ENCODE measurements at regions not wholly inside any gene's neighbourhood (a gene's known extent, or its start where the extent isn't known, plus 50 kb on each side); places are given as distances from the start of the nearest gene placed in this dataset.

DNA sequence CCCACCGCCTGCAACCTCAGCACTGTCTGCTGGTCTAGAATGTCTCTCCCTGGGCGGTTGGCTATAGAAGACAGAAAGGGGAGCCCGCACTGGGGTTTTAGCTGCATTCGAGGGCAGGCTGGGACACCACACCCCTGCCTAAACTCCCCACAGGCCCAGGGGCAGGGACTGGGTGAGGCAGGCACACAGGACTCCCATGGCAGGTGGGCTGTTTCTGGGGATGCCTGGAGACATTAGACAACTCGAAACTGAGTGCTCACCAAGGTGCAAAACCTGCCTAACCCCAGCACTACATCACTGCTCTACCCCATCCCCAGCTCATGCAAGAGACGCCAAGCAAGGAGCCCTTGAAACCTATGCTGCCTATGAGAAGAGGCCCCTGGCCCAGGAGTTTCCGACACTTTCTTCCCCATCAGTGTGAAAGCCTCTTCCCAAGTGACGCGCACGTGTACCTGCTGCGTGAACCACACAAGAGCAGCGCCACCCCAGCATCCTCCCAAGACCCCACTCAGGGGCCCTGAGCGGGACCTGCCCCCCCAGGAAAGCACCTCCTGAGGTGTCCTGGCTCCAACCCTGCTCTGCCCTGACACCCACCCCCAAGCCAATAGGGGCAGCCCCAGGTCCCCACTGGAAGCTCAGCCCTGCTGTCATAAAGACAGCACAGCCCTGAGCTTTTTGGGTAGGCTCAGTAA lies 121.2 kb downstream of the TUBA3C start:
- TF ChIP-seq, protein P1, sequence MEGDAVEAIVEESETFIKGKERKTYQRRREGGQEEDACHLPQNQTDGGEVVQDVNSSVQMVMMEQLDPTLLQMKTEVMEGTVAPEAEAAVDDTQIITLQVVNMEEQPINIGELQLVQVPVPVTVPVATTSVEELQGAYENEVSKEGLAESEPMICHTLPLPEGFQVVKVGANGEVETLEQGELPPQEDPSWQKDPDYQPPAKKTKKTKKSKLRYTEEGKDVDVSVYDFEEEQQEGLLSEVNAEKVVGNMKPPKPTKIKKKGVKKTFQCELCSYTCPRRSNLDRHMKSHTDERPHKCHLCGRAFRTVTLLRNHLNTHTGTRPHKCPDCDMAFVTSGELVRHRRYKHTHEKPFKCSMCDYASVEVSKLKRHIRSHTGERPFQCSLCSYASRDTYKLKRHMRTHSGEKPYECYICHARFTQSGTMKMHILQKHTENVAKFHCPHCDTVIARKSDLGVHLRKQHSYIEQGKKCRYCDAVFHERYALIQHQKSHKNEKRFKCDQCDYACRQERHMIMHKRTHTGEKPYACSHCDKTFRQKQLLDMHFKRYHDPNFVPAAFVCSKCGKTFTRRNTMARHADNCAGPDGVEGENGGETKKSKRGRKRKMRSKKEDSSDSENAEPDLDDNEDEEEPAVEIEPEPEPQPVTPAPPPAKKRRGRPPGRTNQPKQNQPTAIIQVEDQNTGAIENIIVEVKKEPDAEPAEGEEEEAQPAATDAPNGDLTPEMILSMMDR (IDR thresholded peaks at IDR 0.05; ENCODE audit: low read length), result no peak
- TF ChIP-seq EZH2phosphoT487 (IDR thresholded peaks at IDR 0.05; ENCODE audit: low read length), result no peak
- TF ChIP-seq EZH2 (optimal IDR thresholded peaks at IDR 0.05; ENCODE audit: low read depth, low read length), result no peak

All from MM.1S (cell line).